ENCODE measurements at regions not wholly inside any gene's neighbourhood (a gene's known extent, or its start where the extent isn't known, plus 50 kb on each side); places are given as distances from the start of the nearest gene placed in this dataset.

DNA sequence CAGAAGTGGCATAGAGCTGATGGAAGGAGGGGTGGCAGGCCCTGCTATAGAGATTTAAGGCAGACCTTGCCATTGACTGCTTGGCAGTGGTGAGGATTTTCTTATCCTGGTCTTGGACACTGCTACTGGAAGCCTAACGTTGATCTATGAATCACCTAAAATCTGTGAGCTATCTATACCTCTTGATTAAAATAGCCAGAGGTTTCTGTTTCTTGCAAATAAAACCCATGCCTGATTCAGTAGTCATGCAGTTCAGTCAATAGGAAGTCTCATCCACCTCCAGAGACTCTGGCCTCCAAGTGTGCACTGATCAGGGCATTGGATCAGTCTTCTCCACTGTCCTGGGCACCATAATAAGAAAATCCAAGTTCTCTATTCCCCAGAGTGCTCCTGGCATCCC lies 286.5 kb downstream of the PTEN start:
- Histone ChIP-seq H3K4me1 (ENCODE audit: control insufficient read depth, insufficient read depth, low read length) (peaks cover 5% of the 10 kb centered on the region), H3K27ac (ENCODE audit: low read length) (no peak overlapping the region), H3K27me3 (ENCODE audit: control insufficient read depth, insufficient read depth, low read length) (no peaks in the 10 kb centered on the region), H3K36me3 (ENCODE audit: control insufficient read depth, insufficient read depth, low read length) (no peaks in the 10 kb centered on the region), H3K4me3 (ENCODE audit: low read length) (no peak overlapping the region), H3K9me3 (replicated peaks; ENCODE audit: control insufficient read depth, low read depth, low read length) (no peaks in the 10 kb centered on the region)
- DNase-seq: no peak
- WGBS (ENCODE audit: insufficient coverage): no CpG with 5 or more reads among the region's 1 CpG

DNA sequence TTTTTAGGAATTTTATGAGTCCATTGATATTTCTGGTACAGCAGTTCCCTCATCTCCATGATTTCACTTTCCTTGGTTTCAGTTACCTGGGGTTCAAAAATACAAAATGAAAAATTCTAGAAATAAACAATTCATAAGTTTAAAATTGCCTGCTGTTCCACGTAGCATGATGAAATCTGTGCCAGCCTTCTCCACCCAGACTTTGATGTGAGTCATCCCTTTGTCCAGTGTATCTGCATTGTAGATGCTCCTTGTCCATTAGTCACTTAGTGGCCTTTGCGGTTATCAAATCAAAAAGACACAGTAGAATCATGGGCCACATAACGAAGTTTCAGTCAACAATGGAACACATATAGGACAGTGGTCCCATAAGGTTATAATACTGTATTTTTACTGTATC lies 286.9 kb downstream of the PTEN start:
- WGBS (ENCODE audit: insufficient coverage): 100% methylated on average over 2 of the region's 3 CpGs
- no peak overlapping the region for H3K27ac ChIP-seq (ENCODE audit: low read length)

GRCh38 chr10:88152728-88153133 lies 289.3 kb downstream of the PTEN start:
- Histone ChIP-seq H3K4me3 (ENCODE audit: low read length) (no peak overlapping the region), H3K36me3 (ENCODE audit: control insufficient read depth, insufficient read depth, low read length) (no peaks in the 10 kb centered on the region), H3K9me3 (replicated peaks; ENCODE audit: control insufficient read depth, low read depth, low read length) (no peaks in the 10 kb centered on the region), H3K27me3 (ENCODE audit: control insufficient read depth, insufficient read depth, low read length) (no peaks in the 10 kb centered on the region), H3K27ac (ENCODE audit: low read length) (no peak overlapping the region), H3K4me1 (ENCODE audit: control insufficient read depth, insufficient read depth, low read length) (peaks cover 3% of the 10 kb centered on the region)
- no CpG with 5 or more reads among the region's 1 CpG for WGBS (ENCODE audit: insufficient coverage)
- DNase-seq: peak; percentile 34

More for the DNA sequence above, 286.9 kb downstream of the PTEN start:
- Histone ChIP-seq H3K4me3 (ENCODE audit: low read length) (no peak overlapping the region), H3K27me3 (ENCODE audit: control insufficient read depth, insufficient read depth, low read length) (no peaks in the 10 kb centered on the region), H3K9me3 (replicated peaks; ENCODE audit: control insufficient read depth, low read depth, low read length) (no peaks in the 10 kb centered on the region), H3K36me3 (ENCODE audit: control insufficient read depth, insufficient read depth, low read length) (no peaks in the 10 kb centered on the region), H3K4me1 (ENCODE audit: control insufficient read depth, insufficient read depth, low read length) (peaks cover 5% of the 10 kb centered on the region)
- no peak for DNase-seq

DNA sequence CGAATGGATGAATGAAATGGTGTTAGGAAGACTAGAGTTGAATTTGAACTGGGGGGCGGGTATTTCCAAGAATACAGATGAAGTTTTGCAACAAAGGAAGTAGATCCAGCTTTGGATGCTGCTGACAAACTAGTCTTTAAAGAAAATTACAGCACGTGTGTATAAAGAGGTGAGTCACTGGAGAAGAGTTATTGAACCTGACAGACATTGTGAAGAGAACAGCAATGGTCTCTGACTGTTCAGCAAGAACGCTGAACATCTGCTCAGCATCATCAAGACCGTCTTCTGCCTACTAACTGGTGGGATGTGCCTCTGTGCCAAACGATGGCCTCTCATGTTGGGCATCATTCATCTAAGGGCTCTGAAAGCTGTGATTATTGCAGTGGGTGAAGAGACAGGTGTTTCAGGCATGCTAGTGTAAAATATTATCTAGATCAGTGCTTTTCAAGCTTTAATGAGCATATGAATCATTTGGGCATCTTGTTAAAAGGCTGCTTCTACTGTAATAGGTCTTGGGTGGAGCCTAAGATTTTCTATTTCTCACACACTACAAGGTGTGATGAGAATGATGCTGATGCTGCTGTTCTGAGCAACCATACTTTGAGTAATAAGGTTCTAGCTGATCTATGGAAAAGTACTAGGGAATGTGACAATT lies 291.3 kb downstream of the PTEN start:
- WGBS (ENCODE audit: insufficient coverage): 89% methylated on average over 6 of the region's 6 CpGs

DNA sequence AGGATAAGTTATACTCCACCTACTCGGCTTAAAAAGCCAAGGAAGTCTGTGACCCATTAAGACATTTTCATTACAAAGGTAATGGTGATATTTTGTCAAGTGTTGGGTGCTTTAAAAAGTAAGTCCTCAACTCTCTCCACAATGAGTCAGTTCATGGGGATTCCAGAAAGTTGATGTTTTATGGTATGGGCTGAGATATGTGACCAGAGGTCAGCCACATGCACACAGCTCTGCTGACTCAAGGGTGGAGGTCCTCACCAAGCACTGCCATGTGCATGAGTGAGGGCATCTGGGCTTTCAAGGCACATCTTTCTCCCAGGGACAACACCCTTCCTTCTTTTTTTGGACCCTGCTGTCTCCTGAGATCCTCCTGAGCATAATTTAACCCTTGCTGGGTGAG lies 292.9 kb downstream of the PTEN start:
- no CpG with 5 or more reads among the region's 1 CpG for WGBS (ENCODE audit: insufficient coverage)
- H3K36me3 ChIP-seq (ENCODE audit: control insufficient read depth, insufficient read depth, low read length): no peaks in the 10 kb centered on the region
- H3K9me3 ChIP-seq (replicated peaks; ENCODE audit: control insufficient read depth, low read depth, low read length): no peaks in the 10 kb centered on the region
- H3K4me1 ChIP-seq (ENCODE audit: control insufficient read depth, insufficient read depth, low read length): peaks cover 5% of the 10 kb centered on the region
- no peaks in the 10 kb centered on the region for H3K27me3 ChIP-seq (ENCODE audit: control insufficient read depth, insufficient read depth, low read length)
- no peak overlapping the region for H3K27ac ChIP-seq (ENCODE audit: low read length)
- no peak overlapping the region for H3K4me3 ChIP-seq (ENCODE audit: low read length)
- DNase-seq: no peak

More for the DNA sequence above, 291.3 kb downstream of the PTEN start:
- Histone ChIP-seq H3K27ac (ENCODE audit: low read length) (no peak overlapping the region), H3K9me3 (replicated peaks; ENCODE audit: control insufficient read depth, low read depth, low read length) (no peaks in the 10 kb centered on the region), H3K4me1 (ENCODE audit: control insufficient read depth, insufficient read depth, low read length) (peaks cover 5% of the 10 kb centered on the region), H3K27me3 (ENCODE audit: control insufficient read depth, insufficient read depth, low read length) (no peaks in the 10 kb centered on the region), H3K4me3 (ENCODE audit: low read length) (no peak overlapping the region), H3K36me3 (ENCODE audit: control insufficient read depth, insufficient read depth, low read length) (no peaks in the 10 kb centered on the region)
- no peak for DNase-seq

- Histone ChIP-seq H3K36me3 (ENCODE audit: control insufficient read depth, insufficient read depth, low read length) (no peaks in the 10 kb centered on the region), H3K9me3 (replicated peaks; ENCODE audit: control insufficient read depth, low read depth, low read length) (no peaks in the 10 kb centered on the region), H3K4me3 (ENCODE audit: low read length) (no peak overlapping the region), H3K27me3 (ENCODE audit: control insufficient read depth, insufficient read depth, low read length) (no peaks in the 10 kb centered on the region), H3K27ac (ENCODE audit: low read length) (no peak overlapping the region), H3K4me1 (ENCODE audit: control insufficient read depth, insufficient read depth, low read length) (peaks cover 2% of the 10 kb centered on the region)
- 48% methylated on average over 2 of the region's 2 CpGs for WGBS (ENCODE audit: insufficient coverage)
- peak; percentile 76 for DNase-seq
These were observed 294.6 kb downstream of the PTEN start for GRCh38 chr10:88157981-88158465.

DNA sequence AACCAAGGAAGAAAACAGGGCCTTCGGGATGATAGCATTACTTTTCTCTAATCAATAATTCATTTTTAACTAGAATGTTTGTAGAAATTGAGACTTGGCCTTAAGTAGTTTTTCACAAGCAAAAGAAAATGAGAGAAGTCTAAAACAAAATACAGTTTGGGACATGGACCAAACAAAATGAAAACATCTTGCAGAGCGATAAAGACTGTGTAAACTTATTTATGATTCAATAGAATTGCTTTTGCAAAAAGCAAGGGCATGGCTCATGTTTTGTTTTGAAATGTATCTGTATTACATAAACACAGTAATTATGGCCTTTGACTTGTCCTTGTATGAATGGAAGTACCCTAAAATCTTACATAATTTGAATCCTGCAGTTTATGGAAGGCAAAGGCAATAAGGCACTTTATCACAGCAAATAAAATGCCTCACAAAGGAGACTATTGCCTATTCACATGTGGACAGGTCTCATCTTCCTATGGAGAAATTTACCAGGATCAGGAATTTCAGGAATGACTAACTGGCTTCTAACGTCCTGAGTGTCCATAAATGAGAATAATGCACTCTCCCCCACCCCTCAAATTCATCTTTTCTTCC lies 295.2 kb downstream of the PTEN start:
- H3K36me3 ChIP-seq (ENCODE audit: control insufficient read depth, insufficient read depth, low read length): no peaks in the 10 kb centered on the region
- H3K4me3 ChIP-seq (ENCODE audit: low read length): no peak overlapping the region
- peaks cover 2% of the 10 kb centered on the region for H3K4me1 ChIP-seq (ENCODE audit: control insufficient read depth, insufficient read depth, low read length)
- 25% methylated on average over 1 of the region's 3 CpGs for WGBS (ENCODE audit: insufficient coverage)
- no peaks in the 10 kb centered on the region for H3K9me3 ChIP-seq (replicated peaks; ENCODE audit: control insufficient read depth, low read depth, low read length)
- peak; percentile 17 for DNase-seq
- no peak overlapping the region for H3K27ac ChIP-seq (ENCODE audit: low read length)
- H3K27me3 ChIP-seq (ENCODE audit: control insufficient read depth, insufficient read depth, low read length): no peaks in the 10 kb centered on the region

GRCh38 chr10:88159127-88159829 lies 295.9 kb downstream of the PTEN start:
- Histone ChIP-seq H3K4me1 (ENCODE audit: control insufficient read depth, insufficient read depth, low read length) (peaks cover 2% of the 10 kb centered on the region), H3K4me3 (ENCODE audit: low read length) (no peak overlapping the region), H3K27me3 (ENCODE audit: control insufficient read depth, insufficient read depth, low read length) (no peaks in the 10 kb centered on the region), H3K27ac (ENCODE audit: low read length) (no peak overlapping the region), H3K9me3 (replicated peaks; ENCODE audit: control insufficient read depth, low read depth, low read length) (no peaks in the 10 kb centered on the region), H3K36me3 (ENCODE audit: control insufficient read depth, insufficient read depth, low read length) (no peaks in the 10 kb centered on the region)
- DNase-seq: no peak
- 41% methylated on average over 3 of the region's 3 CpGs for WGBS (ENCODE audit: insufficient coverage)

GRCh38 chr10:88161070-88161469 lies 297.6 kb downstream of the PTEN start:
- Histone ChIP-seq H3K4me1 (ENCODE audit: control insufficient read depth, insufficient read depth, low read length) (peaks cover 2% of the 10 kb centered on the region), H3K27me3 (ENCODE audit: control insufficient read depth, insufficient read depth, low read length) (no peaks in the 10 kb centered on the region), H3K36me3 (ENCODE audit: control insufficient read depth, insufficient read depth, low read length) (no peaks in the 10 kb centered on the region), H3K27ac (ENCODE audit: low read length) (no peak overlapping the region), H3K4me3 (ENCODE audit: low read length) (no peak overlapping the region), H3K9me3 (replicated peaks; ENCODE audit: control insufficient read depth, low read depth, low read length) (no peaks in the 10 kb centered on the region)
- no peak for DNase-seq

GRCh38 chr10:88161756-88162155 lies 298.3 kb downstream of the PTEN start:
- no peaks in the 10 kb centered on the region for H3K36me3 ChIP-seq (ENCODE audit: control insufficient read depth, insufficient read depth, low read length)
- H3K4me1 ChIP-seq (ENCODE audit: control insufficient read depth, insufficient read depth, low read length): peaks cover 2% of the 10 kb centered on the region
- no peaks in the 10 kb centered on the region for H3K9me3 ChIP-seq (replicated peaks; ENCODE audit: control insufficient read depth, low read depth, low read length)
- H3K27ac ChIP-seq (ENCODE audit: low read length): no peak overlapping the region
- H3K4me3 ChIP-seq (ENCODE audit: low read length): no peak overlapping the region
- H3K27me3 ChIP-seq (ENCODE audit: control insufficient read depth, insufficient read depth, low read length): no peaks in the 10 kb centered on the region
- no peak for DNase-seq
- WGBS (ENCODE audit: insufficient coverage): no CpG with 5 or more reads among the region's 1 CpG

Measured in muscle of leg (tissue), 3 donors.